GM23338 (cell line): ENCODE measurements at regions not wholly inside any gene's neighbourhood (a gene's known extent, or its start where the extent isn't known, plus 50 kb on each side); places are given as distances from the start of the nearest gene placed in this dataset.
"Not testable (repeated sequence)": the region's sequence is repeated elsewhere in the genome, so short reads cannot be mapped to it uniquely, and the experiment has no call there.

Source experiments
- POLR2AphosphoS5 ChIP-seq: IDR thresholded peaks from 2 replicates; pipeline ENCODE4 v1.6.1; 2016; ENCODE audit warnings: antibody characterized with exemption, low read depth
- TF ChIP-seq, protein P1 (sequence below), 2 experiments: fragments of 200-600 bp in 1 of 2; sonication (generic) in 1 of 2; conservative IDR thresholded peaks; 2 replicates each; pipeline versions ENCODE4 v1.5.1 to v1.6.1; 2016 to 2017; ENCODE audit warnings: antibody characterized with exemption in 2 of 2, low read depth in 2 of 2, mild to moderate bottlenecking in 2 of 2, moderate library complexity in 1 of 2

- TF ChIP-seq POLR2AphosphoS5: not testable (repeated sequence)
- TF ChIP-seq, protein P1, sequence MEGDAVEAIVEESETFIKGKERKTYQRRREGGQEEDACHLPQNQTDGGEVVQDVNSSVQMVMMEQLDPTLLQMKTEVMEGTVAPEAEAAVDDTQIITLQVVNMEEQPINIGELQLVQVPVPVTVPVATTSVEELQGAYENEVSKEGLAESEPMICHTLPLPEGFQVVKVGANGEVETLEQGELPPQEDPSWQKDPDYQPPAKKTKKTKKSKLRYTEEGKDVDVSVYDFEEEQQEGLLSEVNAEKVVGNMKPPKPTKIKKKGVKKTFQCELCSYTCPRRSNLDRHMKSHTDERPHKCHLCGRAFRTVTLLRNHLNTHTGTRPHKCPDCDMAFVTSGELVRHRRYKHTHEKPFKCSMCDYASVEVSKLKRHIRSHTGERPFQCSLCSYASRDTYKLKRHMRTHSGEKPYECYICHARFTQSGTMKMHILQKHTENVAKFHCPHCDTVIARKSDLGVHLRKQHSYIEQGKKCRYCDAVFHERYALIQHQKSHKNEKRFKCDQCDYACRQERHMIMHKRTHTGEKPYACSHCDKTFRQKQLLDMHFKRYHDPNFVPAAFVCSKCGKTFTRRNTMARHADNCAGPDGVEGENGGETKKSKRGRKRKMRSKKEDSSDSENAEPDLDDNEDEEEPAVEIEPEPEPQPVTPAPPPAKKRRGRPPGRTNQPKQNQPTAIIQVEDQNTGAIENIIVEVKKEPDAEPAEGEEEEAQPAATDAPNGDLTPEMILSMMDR (conservative IDR thresholded peaks at IDR 0.05; ENCODE audit: low read depth in 2 of 2): not testable (repeated sequence)
Measured at GRCh38 chr17:46440665-46441064, 71.6 kb upstream of the LRRC37A2 start.
